ENCODE measurements at regions not wholly inside any gene's neighbourhood (a gene's known extent, or its start where the extent isn't known, plus 50 kb on each side); places are given as distances from the start of the nearest gene placed in this dataset.

DNA sequence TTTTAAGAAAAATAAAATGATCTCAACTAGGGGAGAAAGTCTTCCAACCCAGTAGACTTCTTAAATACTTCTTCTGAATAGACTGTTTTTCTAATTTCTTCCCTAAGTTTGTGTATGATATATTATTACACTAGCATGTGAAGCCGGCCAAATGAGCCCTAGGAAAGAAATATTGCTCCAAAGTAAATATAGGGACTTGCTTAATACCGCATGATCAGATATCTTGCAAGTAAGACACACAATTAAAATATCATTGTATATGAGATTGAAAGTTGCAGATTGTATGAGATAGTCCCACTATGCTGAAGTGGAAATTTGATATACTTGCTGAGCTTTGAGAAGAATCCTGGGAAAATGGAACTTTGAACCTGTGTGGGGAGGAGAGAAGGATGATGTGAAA is 225.7 kb downstream of the BAMBI start:
- no peak overlapping the region for H2AFZ ChIP-seq
- Mint-ChIP-seq H3K27me3 (ENCODE audit: insufficient read depth, low read depth, poor library complexity) (no peaks in the 10 kb centered on the region), H3K36me3 (ENCODE audit: low read depth) (peaks cover 8% of the 10 kb centered on the region; the same call in 1 of the 3 replicates), H3K27ac (no peak overlapping the region), H3K9me3 (peaks cover 12% of the 10 kb centered on the region), H3K4me1 (no peaks in the 10 kb centered on the region), H3K4me3 (no peak overlapping the region)
- no peaks in the 10 kb centered on the region for H3K79me2 ChIP-seq (replicated peaks; ENCODE audit: insufficient read depth)
- no peak overlapping the region for H3K27ac ChIP-seq (ENCODE audit: low read depth)
- no peak overlapping the region for H3K4me2 ChIP-seq
- no peaks in the 10 kb centered on the region for H4K20me1 ChIP-seq (replicated peaks; ENCODE audit: insufficient read depth)
- no peaks in the 10 kb centered on the region for H3K27me3 ChIP-seq (ENCODE audit: insufficient read depth)
- no peak overlapping the region for H3K4me3 ChIP-seq
- DNase-seq (ENCODE audit: low spot score) (no peak), ATAC-seq (no peak)
- no peaks in the 10 kb centered on the region for H3K36me3 ChIP-seq (ENCODE audit: insufficient read depth)
- H3K9me2 ChIP-seq (ENCODE audit: insufficient read depth): no peaks in the 10 kb centered on the region
- TF ChIP-seq EZH2 (IDR thresholded peaks at IDR 0.05; ENCODE audit: low read depth, unreplicated experiment) (no peak), ZNF331 (CRISPR knock-in tag; IDR thresholded peaks at IDR 0.05; ENCODE audit: low read depth) (no peak), EZH2phosphoT487 (IDR thresholded peaks at IDR 0.05; ENCODE audit: unreplicated experiment) (no peak), STAT1 (IDR thresholded peaks at IDR 0.05; ENCODE audit: unreplicated experiment) (no peak), ZNF114 (CRISPR knock-in tag; IDR thresholded peaks at IDR 0.05) (no peak), NANOG (IDR thresholded peaks at IDR 0.05; ENCODE audit: borderline replicate concordance) (no peak), CREB1 (CRISPR knock-in tag; IDR thresholded peaks at IDR 0.05; ENCODE audit: low read depth) (no peak), JUNB (IDR thresholded peaks at IDR 0.05; ENCODE audit: unreplicated experiment) (no peak), POLR2AphosphoS5 (IDR thresholded peaks at IDR 0.05; ENCODE audit: low read depth) (no peak)
- TF ChIP-seq, protein P1, sequence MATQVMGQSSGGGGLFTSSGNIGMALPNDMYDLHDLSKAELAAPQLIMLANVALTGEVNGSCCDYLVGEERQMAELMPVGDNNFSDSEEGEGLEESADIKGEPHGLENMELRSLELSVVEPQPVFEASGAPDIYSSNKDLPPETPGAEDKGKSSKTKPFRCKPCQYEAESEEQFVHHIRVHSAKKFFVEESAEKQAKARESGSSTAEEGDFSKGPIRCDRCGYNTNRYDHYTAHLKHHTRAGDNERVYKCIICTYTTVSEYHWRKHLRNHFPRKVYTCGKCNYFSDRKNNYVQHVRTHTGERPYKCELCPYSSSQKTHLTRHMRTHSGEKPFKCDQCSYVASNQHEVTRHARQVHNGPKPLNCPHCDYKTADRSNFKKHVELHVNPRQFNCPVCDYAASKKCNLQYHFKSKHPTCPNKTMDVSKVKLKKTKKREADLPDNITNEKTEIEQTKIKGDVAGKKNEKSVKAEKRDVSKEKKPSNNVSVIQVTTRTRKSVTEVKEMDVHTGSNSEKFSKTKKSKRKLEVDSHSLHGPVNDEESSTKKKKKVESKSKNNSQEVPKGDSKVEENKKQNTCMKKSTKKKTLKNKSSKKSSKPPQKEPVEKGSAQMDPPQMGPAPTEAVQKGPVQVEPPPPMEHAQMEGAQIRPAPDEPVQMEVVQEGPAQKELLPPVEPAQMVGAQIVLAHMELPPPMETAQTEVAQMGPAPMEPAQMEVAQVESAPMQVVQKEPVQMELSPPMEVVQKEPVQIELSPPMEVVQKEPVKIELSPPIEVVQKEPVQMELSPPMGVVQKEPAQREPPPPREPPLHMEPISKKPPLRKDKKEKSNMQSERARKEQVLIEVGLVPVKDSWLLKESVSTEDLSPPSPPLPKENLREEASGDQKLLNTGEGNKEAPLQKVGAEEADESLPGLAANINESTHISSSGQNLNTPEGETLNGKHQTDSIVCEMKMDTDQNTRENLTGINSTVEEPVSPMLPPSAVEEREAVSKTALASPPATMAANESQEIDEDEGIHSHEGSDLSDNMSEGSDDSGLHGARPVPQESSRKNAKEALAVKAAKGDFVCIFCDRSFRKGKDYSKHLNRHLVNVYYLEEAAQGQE (IDR thresholded peaks at IDR 0.05; ENCODE audit: unreplicated experiment): no peak
- TF ChIP-seq, protein P2, sequence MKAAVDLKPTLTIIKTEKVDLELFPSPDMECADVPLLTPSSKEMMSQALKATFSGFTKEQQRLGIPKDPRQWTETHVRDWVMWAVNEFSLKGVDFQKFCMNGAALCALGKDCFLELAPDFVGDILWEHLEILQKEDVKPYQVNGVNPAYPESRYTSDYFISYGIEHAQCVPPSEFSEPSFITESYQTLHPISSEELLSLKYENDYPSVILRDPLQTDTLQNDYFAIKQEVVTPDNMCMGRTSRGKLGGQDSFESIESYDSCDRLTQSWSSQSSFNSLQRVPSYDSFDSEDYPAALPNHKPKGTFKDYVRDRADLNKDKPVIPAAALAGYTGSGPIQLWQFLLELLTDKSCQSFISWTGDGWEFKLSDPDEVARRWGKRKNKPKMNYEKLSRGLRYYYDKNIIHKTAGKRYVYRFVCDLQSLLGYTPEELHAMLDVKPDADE (IDR thresholded peaks at IDR 0.05): no peak
- TF ChIP-seq, protein P3, sequence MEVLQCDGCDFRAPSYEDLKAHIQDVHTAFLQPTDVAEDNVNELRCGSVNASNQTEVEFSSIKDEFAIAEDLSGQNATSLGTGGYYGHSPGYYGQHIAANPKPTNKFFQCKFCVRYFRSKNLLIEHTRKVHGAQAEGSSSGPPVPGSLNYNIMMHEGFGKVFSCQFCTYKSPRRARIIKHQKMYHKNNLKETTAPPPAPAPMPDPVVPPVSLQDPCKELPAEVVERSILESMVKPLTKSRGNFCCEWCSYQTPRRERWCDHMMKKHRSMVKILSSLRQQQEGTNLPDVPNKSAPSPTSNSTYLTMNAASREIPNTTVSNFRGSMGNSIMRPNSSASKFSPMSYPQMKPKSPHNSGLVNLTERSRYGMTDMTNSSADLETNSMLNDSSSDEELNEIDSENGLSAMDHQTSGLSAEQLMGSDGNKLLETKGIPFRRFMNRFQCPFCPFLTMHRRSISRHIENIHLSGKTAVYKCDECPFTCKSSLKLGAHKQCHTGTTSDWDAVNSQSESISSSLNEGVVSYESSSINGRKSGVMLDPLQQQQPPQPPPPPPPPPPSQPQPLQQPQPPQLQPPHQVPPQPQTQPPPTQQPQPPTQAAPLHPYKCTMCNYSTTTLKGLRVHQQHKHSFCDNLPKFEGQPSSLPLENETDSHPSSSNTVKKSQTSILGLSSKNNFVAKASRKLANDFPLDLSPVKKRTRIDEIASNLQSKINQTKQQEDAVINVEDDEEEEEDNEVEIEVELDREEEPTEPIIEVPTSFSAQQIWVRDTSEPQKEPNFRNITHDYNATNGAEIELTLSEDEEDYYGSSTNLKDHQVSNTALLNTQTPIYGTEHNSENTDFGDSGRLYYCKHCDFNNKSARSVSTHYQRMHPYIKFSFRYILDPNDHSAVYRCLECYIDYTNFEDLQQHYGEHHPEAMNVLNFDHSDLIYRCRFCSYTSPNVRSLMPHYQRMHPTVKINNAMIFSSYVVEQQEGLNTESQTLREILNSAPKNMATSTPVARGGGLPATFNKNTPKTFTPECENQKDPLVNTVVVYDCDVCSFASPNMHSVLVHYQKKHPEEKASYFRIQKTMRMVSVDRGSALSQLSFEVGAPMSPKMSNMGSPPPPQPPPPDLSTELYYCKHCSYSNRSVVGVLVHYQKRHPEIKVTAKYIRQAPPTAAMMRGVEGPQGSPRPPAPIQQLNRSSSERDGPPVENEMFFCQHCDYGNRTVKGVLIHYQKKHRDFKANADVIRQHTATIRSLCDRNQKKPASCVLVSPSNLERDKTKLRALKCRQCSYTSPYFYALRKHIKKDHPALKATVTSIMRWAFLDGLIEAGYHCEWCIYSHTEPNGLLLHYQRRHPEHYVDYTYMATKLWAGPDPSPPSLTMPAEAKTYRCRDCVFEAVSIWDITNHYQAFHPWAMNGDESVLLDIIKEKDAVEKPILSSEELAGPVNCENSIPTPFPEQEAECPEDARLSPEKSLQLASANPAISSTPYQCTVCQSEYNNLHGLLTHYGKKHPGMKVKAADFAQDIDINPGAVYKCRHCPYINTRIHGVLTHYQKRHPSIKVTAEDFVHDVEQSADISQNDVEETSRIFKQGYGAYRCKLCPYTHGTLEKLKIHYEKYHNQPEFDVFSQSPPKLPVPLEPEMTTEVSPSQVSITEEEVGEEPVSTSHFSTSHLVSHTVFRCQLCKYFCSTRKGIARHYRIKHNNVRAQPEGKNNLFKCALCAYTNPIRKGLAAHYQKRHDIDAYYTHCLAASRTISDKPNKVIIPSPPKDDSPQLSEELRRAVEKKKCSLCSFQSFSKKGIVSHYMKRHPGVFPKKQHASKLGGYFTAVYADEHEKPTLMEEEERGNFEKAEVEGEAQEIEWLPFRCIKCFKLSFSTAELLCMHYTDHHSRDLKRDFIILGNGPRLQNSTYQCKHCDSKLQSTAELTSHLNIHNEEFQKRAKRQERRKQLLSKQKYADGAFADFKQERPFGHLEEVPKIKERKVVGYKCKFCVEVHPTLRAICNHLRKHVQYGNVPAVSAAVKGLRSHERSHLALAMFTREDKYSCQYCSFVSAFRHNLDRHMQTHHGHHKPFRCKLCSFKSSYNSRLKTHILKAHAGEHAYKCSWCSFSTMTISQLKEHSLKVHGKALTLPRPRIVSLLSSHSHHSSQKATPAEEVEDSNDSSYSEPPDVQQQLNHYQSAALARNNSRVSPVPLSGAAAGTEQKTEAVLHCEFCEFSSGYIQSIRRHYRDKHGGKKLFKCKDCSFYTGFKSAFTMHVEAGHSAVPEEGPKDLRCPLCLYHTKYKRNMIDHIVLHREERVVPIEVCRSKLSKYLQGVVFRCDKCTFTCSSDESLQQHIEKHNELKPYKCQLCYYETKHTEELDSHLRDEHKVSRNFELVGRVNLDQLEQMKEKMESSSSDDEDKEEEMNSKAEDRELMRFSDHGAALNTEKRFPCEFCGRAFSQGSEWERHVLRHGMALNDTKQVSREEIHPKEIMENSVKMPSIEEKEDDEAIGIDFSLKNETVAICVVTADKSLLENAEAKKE (CRISPR knock-in tag; IDR thresholded peaks at IDR 0.05): no peak
- TF ChIP-seq, protein P4, sequence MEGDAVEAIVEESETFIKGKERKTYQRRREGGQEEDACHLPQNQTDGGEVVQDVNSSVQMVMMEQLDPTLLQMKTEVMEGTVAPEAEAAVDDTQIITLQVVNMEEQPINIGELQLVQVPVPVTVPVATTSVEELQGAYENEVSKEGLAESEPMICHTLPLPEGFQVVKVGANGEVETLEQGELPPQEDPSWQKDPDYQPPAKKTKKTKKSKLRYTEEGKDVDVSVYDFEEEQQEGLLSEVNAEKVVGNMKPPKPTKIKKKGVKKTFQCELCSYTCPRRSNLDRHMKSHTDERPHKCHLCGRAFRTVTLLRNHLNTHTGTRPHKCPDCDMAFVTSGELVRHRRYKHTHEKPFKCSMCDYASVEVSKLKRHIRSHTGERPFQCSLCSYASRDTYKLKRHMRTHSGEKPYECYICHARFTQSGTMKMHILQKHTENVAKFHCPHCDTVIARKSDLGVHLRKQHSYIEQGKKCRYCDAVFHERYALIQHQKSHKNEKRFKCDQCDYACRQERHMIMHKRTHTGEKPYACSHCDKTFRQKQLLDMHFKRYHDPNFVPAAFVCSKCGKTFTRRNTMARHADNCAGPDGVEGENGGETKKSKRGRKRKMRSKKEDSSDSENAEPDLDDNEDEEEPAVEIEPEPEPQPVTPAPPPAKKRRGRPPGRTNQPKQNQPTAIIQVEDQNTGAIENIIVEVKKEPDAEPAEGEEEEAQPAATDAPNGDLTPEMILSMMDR (conservative IDR thresholded peaks at IDR 0.05; ENCODE audit: low read depth in 2 of 2): no peak
- no peaks in the 10 kb centered on the region for H3K4me1 ChIP-seq (ENCODE audit: insufficient read depth)
- no peaks in the 10 kb centered on the region for H3F3A ChIP-seq (replicated peaks; ENCODE audit: low read depth)

All from GM23338 (cell line).